H9 (cell line): ENCODE measurements at regions not wholly inside any gene's neighbourhood (a gene's known extent, or its start where the extent isn't known, plus 50 kb on each side); places are given as distances from the start of the nearest gene placed in this dataset.

Experiments
- DNase-seq: peaks from one replicate; pipeline ENCODE4 v3.0.0-alpha.2; 2017
- H2AFZ ChIP-seq: one replicate; pipeline ENCODE4 v1.6.1; 2013; ENCODE audit warnings: mild to moderate bottlenecking, low read length, control low read depth, moderate library complexity
- H2AK5ac ChIP-seq: 2 replicates; pipeline ENCODE4 v1.6.1; 2013; ENCODE audit warnings: low read length, control low read depth, mixed read lengths; ENCODE audit not compliant: insufficient read length
- H2BK120ac ChIP-seq: one replicate; pipeline ENCODE4 v1.6.1; 2013; ENCODE audit warnings: low read depth, mild to moderate bottlenecking, low read length, control low read depth, inconsistent platforms; ENCODE audit not compliant: poor library complexity, severe bottlenecking
- H2BK12ac ChIP-seq: 2 replicates; pipeline ENCODE4 v1.6.1; 2013; ENCODE audit warnings: low read length, control low read depth, mixed read lengths, low read depth; ENCODE audit not compliant: insufficient read length
- H2BK15ac ChIP-seq: 2 replicates; pipeline ENCODE4 v1.6.1; 2013; ENCODE audit warnings: low read depth, low read length, control low read depth
- H2BK20ac ChIP-seq: one replicate; pipeline ENCODE4 v1.6.1; 2013; ENCODE audit warnings: low read depth, mild to moderate bottlenecking, low read length, control low read depth, inconsistent platforms; ENCODE audit not compliant: poor library complexity, severe bottlenecking
- H2BK5ac ChIP-seq: 2 replicates; pipeline ENCODE4 v1.6.1; 2013; ENCODE audit warnings: low read length, control low read depth, mixed read lengths; ENCODE audit not compliant: insufficient read length
- H3K14ac ChIP-seq: 2 replicates; pipeline ENCODE4 v1.6.1; 2013; ENCODE audit warnings: low read length, control low read depth; ENCODE audit not compliant: insufficient read depth
- H3K18ac ChIP-seq: 2 replicates; pipeline ENCODE4 v1.6.1; 2013; ENCODE audit warnings: low read depth, mild to moderate bottlenecking, mixed read lengths, low read length, control low read depth; ENCODE audit not compliant: insufficient read length
- H3K23ac ChIP-seq: 2 replicates; pipeline ENCODE4 v1.6.1; 2013; ENCODE audit warnings: low read length, control low read depth, mixed read lengths, low read depth; ENCODE audit not compliant: insufficient read length
- H3K23me2 ChIP-seq: 2 replicates; pipeline ENCODE4 v1.6.1; 2013; ENCODE audit warnings: low read depth, mild to moderate bottlenecking, mixed read lengths, low read length, control low read depth; ENCODE audit not compliant: insufficient read length, poor library complexity, severe bottlenecking
- H3K27ac ChIP-seq: 2 replicates; pipeline ENCODE4 v1.5.1; 2013; ENCODE audit warnings: low read length, control low read depth, mixed read lengths, low read depth; ENCODE audit not compliant: insufficient read length
- H3K27me3 ChIP-seq: 2 replicates; pipeline ENCODE4 v1.6.1; 2013; ENCODE audit warnings: low read length, control low read depth, inconsistent platforms; ENCODE audit not compliant: insufficient read depth
- H3K4ac ChIP-seq: 2 replicates; pipeline ENCODE4 v1.6.1; 2013; ENCODE audit warnings: low read depth, mild to moderate bottlenecking, control low read depth, inconsistent platforms, low read length, moderate library complexity
- H3K4me1 ChIP-seq: 2 replicates; pipeline ENCODE4 v1.6.1; 2013; ENCODE audit warnings: low read length, control low read depth, inconsistent platforms; ENCODE audit not compliant: insufficient read depth
- H3K4me2 ChIP-seq: 2 replicates; pipeline ENCODE4 v1.6.1; 2013; ENCODE audit warnings: low read length, control low read depth, mixed read lengths; ENCODE audit not compliant: insufficient read length, insufficient read depth
- H3K56ac ChIP-seq: 2 replicates; pipeline ENCODE4 v1.6.1; 2013; ENCODE audit warnings: low read depth, mild to moderate bottlenecking, mixed read lengths, low read length, control low read depth; ENCODE audit not compliant: insufficient read length
- H3K79me1 ChIP-seq: 2 replicates; pipeline ENCODE4 v1.6.1; 2013; ENCODE audit warnings: low read depth, mild to moderate bottlenecking, moderate library complexity, low read length, control low read depth, inconsistent platforms; ENCODE audit not compliant: insufficient read depth, poor library complexity, severe bottlenecking
- H3K79me2 ChIP-seq: 2 replicates; pipeline ENCODE4 v1.6.1; 2013; ENCODE audit warnings: low read length, control low read depth, inconsistent platforms; ENCODE audit not compliant: insufficient read depth
- H3K9ac ChIP-seq: 2 replicates; pipeline ENCODE4 v1.6.1; 2013; ENCODE audit warnings: low read length, control low read depth, mixed read lengths; ENCODE audit not compliant: insufficient read length; ENCODE audit errors: extremely low read depth
- H3K9me3 ChIP-seq: one replicate; pipeline ENCODE4 v1.6.1; 2013; ENCODE audit warnings: low read depth, low read length, inconsistent platforms; ENCODE audit not compliant: control insufficient read depth
- H3T11ph ChIP-seq: one replicate; pipeline ENCODE4 v1.6.1; 2013; ENCODE audit warnings: mild to moderate bottlenecking, low read length, control low read depth, inconsistent platforms
- H4K20me1 ChIP-seq: one replicate; pipeline ENCODE4 v1.6.1; 2013; ENCODE audit not compliant: control insufficient read depth, insufficient read length, insufficient read depth
- H4K5ac ChIP-seq: 2 replicates; pipeline ENCODE4 v1.6.1; 2013; ENCODE audit warnings: low read depth, mild to moderate bottlenecking, mixed read lengths, low read length, control low read depth; ENCODE audit not compliant: insufficient read length
- H4K8ac ChIP-seq: replicated peaks from 2 replicates; pipeline ENCODE4 v1.6.1; 2013; ENCODE audit warnings: low read length, control low read depth, mixed read lengths, low read depth; ENCODE audit not compliant: insufficient read length
- H4K91ac ChIP-seq: 2 replicates; pipeline ENCODE4 v1.6.1; 2013; ENCODE audit warnings: low read depth, mild to moderate bottlenecking, moderate library complexity, mixed read lengths, low read length, control low read depth; ENCODE audit not compliant: insufficient read length
- H3K27ac Mint-ChIP-seq, 3 experiments: 2 replicates in 2 of 3; 3 replicates in 1 of 3; pipeline ENCODE4 v1.8.0; 2020 to 2021; ENCODE audit warnings: mixed read lengths in 3 of 3, mild to moderate bottlenecking in 1 of 3, moderate library complexity in 1 of 3
- H3K27me3 Mint-ChIP-seq: 2 replicates; pipeline ENCODE4 v1.8.0; 2021; ENCODE audit warnings: low read depth, mild to moderate bottlenecking, moderate library complexity, mixed read lengths
- H3K36me3 Mint-ChIP-seq, 3 experiments: 2 replicates in 2 of 3; 3 replicates in 1 of 3; pipeline ENCODE4 v1.8.0; 2020 to 2021; ENCODE audit warnings: low read depth in 3 of 3, mixed read lengths in 3 of 3; ENCODE audit not compliant: insufficient read depth in 1 of 3
- H3K4me1 Mint-ChIP-seq, 2 experiments: 2 replicates each; pipeline ENCODE4 v1.8.0; 2020; ENCODE audit warnings: mixed read lengths in 2 of 2
- H3K4me3 Mint-ChIP-seq, 2 experiments: 2 replicates in 1 of 2; 3 replicates in 1 of 2; pipeline ENCODE4 v1.8.0; 2020 to 2021; ENCODE audit warnings: mild to moderate bottlenecking in 2 of 2, mixed read lengths in 2 of 2, moderate library complexity in 1 of 2
- H3K9me3 Mint-ChIP-seq, 2 experiments: 2 replicates in 1 of 2; 3 replicates in 1 of 2; pipeline ENCODE4 v1.8.0; 2020; ENCODE audit warnings: mild to moderate bottlenecking in 2 of 2, mixed read lengths in 2 of 2, moderate library complexity in 1 of 2
- WGBS: extraction: QIAGEN DNeasy Blood & Tissue Kit; methylation state at CpG from one replicate; pipeline ENCODE4 v1.1.7; 2013; ENCODE audit warnings: missing lambda C conversion rate, low lambda C conversion rate, mixed read lengths; ENCODE audit not compliant: insufficient read length; ENCODE audit errors: extremely low coverage; 5-methylcytosine and 5-hydroxymethylcytosine counted together
- TF ChIP-seq, protein P1 (sequence below): fragments of 200-600 bp; sonication (generic); conservative IDR thresholded peaks from 3 replicates; pipeline ENCODE4 v1.8.0; 2021; ENCODE audit warnings: antibody characterized with exemption, mild to moderate bottlenecking

DNA sequence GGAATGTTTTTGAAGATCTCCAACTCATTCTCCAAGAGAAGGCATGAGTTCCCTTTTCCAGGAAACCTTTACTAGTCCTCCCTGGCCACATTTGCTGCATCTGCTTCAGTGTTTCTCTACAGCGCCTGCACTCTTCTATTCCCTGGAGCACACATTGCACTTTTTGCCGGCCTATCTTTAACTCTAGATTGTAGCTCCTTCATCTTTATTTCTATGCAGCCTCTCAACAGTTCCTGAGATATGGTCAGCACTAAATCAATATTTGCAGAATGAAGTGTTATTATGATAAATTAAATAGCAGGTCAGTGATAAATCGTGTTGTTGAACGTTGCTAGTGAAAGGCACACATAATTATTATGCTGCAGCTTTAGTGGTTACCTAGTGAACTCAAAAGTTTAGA lies 88.3 kb downstream of the VCX3A start:
- TF ChIP-seq, protein P1, sequence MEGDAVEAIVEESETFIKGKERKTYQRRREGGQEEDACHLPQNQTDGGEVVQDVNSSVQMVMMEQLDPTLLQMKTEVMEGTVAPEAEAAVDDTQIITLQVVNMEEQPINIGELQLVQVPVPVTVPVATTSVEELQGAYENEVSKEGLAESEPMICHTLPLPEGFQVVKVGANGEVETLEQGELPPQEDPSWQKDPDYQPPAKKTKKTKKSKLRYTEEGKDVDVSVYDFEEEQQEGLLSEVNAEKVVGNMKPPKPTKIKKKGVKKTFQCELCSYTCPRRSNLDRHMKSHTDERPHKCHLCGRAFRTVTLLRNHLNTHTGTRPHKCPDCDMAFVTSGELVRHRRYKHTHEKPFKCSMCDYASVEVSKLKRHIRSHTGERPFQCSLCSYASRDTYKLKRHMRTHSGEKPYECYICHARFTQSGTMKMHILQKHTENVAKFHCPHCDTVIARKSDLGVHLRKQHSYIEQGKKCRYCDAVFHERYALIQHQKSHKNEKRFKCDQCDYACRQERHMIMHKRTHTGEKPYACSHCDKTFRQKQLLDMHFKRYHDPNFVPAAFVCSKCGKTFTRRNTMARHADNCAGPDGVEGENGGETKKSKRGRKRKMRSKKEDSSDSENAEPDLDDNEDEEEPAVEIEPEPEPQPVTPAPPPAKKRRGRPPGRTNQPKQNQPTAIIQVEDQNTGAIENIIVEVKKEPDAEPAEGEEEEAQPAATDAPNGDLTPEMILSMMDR = no peak
- Histone ChIP-seq H3K4ac (no peak overlapping the region), H3T11ph (no peak overlapping the region), H4K91ac (no peak overlapping the region), H3K79me2 (no peaks in the 10 kb centered on the region), H2BK15ac (no peak overlapping the region), H2BK120ac (no peak overlapping the region), H3K4me1 (peaks cover 2% of the 10 kb centered on the region; the same call in 1 of the 2 replicates), H3K9me3 (no peaks in the 10 kb centered on the region), H3K23ac (no peak overlapping the region), H2AK5ac (no peak overlapping the region), H4K20me1 (peaks cover 2% of the 10 kb centered on the region), H3K23me2 (no peaks in the 10 kb centered on the region), H3K14ac (no peak overlapping the region), H3K56ac (no peak overlapping the region), H2BK5ac (no peak overlapping the region), H3K79me1 (no peaks in the 10 kb centered on the region), H3K4me2 (no peak overlapping the region), H2BK20ac (no peak overlapping the region), H4K5ac (no peak overlapping the region), H3K27ac (no peak overlapping the region), H4K8ac (no peak overlapping the region), H3K18ac (no peak overlapping the region), H3K27me3 (no peaks in the 10 kb centered on the region), H2BK12ac (no peak overlapping the region), H2AFZ (no peak overlapping the region), H3K9ac (no peak overlapping the region)
- Mint-ChIP-seq H3K9me3 (peaks cover 0 to 6% of the 10 kb centered on the region in 2 experiments; a peak in 1 of 5 replicates), H3K36me3 (peaks cover 0 to 6% (median 0%) of the 10 kb centered on the region in 3 experiments; a peak in 4 of 7 replicates), H3K27ac (no peak overlapping the region; a peak in 1 of 7 replicates), H3K4me3 (no peak overlapping the region), H3K4me1 (peaks cover 13 to 26% of the 10 kb centered on the region in 2 experiments), H3K27me3 (peaks cover 1% of the 10 kb centered on the region; the same call in 1 of the 2 replicates)
- WGBS = no CpG with 5 or more reads among the region's 4 CpGs
- no peak for DNase-seq
